ENCODE measurements at regions not wholly inside any gene's neighbourhood (a gene's known extent, or its start where the extent isn't known, plus 50 kb on each side); places are given as distances from the start of the nearest gene placed in this dataset.

GRCh38 chr12:65517656-65518210, 239.2 kb downstream of the MSRB3 start:
- H3K4me3 ChIP-seq (ENCODE audit: low read depth, low read length): no peak overlapping the region
- TF ChIP-seq MAX (IDR thresholded peaks at IDR 0.05; ENCODE audit: low read depth, low read length): no peak
- no peak for TF ChIP-seq MYC (IDR thresholded peaks at IDR 0.05; ENCODE audit: low read depth, low read length)
- TF ChIP-seq POLR2A (IDR thresholded peaks at IDR 0.05; ENCODE audit: extremely low read depth, insufficient read length): no peak
- TF ChIP-seq CTCF (IDR thresholded peaks at IDR 0.05; ENCODE audit: low read depth, low read length): no peak
- DNase-seq (ENCODE audit: low read depth): no peak

DNA sequence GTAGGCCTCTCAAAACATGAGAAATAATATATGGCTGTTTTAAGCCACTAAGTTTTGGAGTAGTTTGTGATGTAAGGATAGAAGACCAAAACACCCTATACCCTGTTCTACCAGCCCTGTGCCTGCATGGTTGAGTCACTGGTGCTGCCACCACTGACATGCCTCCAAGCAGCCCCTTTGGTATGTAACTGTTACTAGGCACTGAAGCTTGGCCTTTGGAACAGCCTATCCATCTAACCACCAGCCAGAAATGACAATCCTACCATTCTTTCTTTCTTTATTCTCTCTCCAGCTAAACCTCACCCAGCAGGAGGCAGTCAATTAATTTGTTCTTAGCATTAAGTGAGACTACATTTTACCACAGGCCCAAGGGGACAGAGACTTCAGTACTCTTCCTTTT, 240.3 kb downstream of the MSRB3 start:
- TF ChIP-seq POLR2A (IDR thresholded peaks at IDR 0.05; ENCODE audit: extremely low read depth, insufficient read length): no peak
- TF ChIP-seq MYC (IDR thresholded peaks at IDR 0.05; ENCODE audit: low read depth, low read length): no peak
- TF ChIP-seq MAX (IDR thresholded peaks at IDR 0.05; ENCODE audit: low read depth, low read length): no peak
- TF ChIP-seq CTCF (IDR thresholded peaks at IDR 0.05; ENCODE audit: low read depth, low read length): no peak
- DNase-seq (ENCODE audit: low read depth): no peak
- no peak overlapping the region for H3K4me3 ChIP-seq (ENCODE audit: low read depth, low read length)

- DNase-seq (ENCODE audit: low read depth): no peak
- H3K4me3 ChIP-seq (ENCODE audit: low read depth, low read length): no peak overlapping the region
- TF ChIP-seq MYC (IDR thresholded peaks at IDR 0.05; ENCODE audit: low read depth, low read length) (no peak), CTCF (IDR thresholded peaks at IDR 0.05; ENCODE audit: low read depth, low read length) (no peak), MAX (IDR thresholded peaks at IDR 0.05; ENCODE audit: low read depth, low read length) (no peak), POLR2A (IDR thresholded peaks at IDR 0.05; ENCODE audit: extremely low read depth, insufficient read length) (no peak)
Observed at GRCh38 chr12:65520658-65521057, 242.2 kb downstream of the MSRB3 start.

DNA sequence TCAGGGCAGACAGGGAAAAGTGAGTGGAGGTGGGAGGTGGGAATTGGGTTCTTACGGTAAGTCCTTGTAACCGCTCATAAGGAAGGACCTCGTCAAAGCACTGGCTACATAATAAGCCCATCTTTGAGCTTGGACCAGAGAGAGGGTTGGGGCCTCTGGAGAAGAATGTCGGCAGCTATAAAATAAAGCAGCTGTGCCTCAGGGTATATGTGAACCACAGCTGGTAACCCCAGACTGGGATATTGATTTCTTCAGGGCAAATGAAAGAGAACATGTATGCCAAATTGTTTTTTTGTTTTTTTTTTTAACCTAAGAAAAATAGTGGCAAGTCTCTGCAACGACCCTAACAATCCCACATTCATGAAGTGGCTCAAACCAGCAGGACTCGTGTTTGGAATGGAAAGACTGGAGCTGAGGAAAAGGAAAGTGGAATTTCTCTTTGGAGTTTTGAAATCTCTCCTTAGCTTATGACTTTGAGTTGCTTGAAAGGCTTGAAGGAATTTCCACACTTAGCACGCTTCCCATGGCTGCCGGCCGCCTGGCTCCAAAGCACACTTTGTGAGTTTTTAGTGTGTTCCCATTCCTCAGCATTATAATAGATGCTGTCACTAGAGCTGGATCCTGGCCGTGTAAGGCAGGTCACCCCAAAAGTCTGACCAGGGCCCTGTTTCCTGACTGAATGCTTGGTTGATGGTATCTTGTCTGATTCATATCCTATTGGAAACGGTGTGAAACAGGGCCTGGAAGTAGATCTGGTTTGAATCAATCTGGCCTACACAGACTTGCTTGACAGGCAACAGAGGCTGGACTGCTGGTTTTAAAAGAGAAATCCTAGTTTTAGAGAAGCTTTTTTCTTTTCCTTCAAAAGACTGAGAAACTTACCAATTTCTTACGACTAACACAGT, 244.7 kb downstream of the MSRB3 start:
- TF ChIP-seq MYC (IDR thresholded peaks at IDR 0.05; ENCODE audit: low read depth, low read length) (no peak), CTCF (IDR thresholded peaks at IDR 0.05; ENCODE audit: low read depth, low read length) (no peak)
- no peak overlapping the region for H3K4me3 ChIP-seq (ENCODE audit: low read depth, low read length)
- DNase-seq (ENCODE audit: low read depth): no peak

DNA sequence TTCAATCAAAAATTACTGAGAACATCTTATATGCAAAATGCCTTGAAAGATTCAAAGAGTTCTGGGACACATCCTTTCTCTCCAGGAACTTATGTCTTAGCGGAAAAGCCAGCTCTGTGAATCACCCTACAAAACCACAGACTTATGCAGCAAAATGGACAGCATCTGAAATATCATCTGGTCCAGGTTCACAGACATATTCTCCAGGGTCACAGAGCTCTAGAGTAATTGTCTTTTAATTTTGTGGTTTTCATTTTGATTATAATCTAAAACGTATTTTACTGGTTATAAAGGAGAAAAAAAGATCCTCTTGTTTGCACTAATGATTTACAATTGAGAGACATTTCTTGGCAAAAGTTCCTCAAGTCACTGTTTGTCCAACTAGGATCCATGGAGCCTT, 246.2 kb downstream of the MSRB3 start:
- no peak for DNase-seq (ENCODE audit: low read depth)
- TF ChIP-seq CTCF (IDR thresholded peaks at IDR 0.05; ENCODE audit: low read depth, low read length) (no peak), POLR2A (IDR thresholded peaks at IDR 0.05; ENCODE audit: extremely low read depth, insufficient read length) (no peak), MAX (IDR thresholded peaks at IDR 0.05; ENCODE audit: low read depth, low read length) (no peak), MYC (IDR thresholded peaks at IDR 0.05; ENCODE audit: low read depth, low read length) (no peak)
- no peak overlapping the region for H3K4me3 ChIP-seq (ENCODE audit: low read depth, low read length)
